ENCODE measurements at regions not wholly inside any gene's neighbourhood (a gene's known extent, or its start where the extent isn't known, plus 50 kb on each side); places are given as distances from the start of the nearest gene placed in this dataset.
"Not testable (repeated sequence)": the region's sequence is repeated elsewhere in the genome, so short reads cannot be mapped to it uniquely, and the experiment has no call there.

GRCh38 chr2:12910431-12910830, 193.7 kb downstream of the TRIB2 start:
- no peak overlapping the region for H3K4me3 ChIP-seq (ENCODE audit: low read depth, low read length)
- TF ChIP-seq, protein P1, sequence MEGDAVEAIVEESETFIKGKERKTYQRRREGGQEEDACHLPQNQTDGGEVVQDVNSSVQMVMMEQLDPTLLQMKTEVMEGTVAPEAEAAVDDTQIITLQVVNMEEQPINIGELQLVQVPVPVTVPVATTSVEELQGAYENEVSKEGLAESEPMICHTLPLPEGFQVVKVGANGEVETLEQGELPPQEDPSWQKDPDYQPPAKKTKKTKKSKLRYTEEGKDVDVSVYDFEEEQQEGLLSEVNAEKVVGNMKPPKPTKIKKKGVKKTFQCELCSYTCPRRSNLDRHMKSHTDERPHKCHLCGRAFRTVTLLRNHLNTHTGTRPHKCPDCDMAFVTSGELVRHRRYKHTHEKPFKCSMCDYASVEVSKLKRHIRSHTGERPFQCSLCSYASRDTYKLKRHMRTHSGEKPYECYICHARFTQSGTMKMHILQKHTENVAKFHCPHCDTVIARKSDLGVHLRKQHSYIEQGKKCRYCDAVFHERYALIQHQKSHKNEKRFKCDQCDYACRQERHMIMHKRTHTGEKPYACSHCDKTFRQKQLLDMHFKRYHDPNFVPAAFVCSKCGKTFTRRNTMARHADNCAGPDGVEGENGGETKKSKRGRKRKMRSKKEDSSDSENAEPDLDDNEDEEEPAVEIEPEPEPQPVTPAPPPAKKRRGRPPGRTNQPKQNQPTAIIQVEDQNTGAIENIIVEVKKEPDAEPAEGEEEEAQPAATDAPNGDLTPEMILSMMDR (IDR thresholded peaks at IDR 0.05; ENCODE audit: low read depth, low read length, missing control alignments), result no peak
- in situ Hi-C loops (cut with HindIII; ENCODE audit: low sequenced_read_pairs), result no loop called here
- DNase-seq (ENCODE audit: low read depth), result peak; percentile 43

DNA sequence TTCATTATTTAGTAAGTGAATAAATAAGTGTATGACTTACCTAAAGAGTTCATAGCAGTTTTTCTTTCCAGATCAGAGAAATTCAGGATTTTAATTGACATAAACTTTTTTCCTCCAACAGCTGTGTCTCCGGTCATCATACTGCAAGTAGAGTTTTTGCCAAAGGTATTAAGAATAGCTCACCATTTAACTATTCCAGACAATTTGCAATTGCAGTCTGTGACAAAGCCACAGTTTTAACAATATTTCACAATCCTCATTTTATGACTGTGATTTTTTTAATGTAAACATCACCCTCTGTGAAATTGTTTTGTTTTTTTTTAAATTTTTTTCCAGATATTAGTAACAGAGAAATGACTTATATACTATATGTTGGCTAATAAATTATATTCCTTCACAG, 199.1 kb downstream of the TRIB2 start:
- TF ChIP-seq, protein P1 (IDR thresholded peaks at IDR 0.05; ENCODE audit: low read depth, low read length, missing control alignments), result no peak

DNA sequence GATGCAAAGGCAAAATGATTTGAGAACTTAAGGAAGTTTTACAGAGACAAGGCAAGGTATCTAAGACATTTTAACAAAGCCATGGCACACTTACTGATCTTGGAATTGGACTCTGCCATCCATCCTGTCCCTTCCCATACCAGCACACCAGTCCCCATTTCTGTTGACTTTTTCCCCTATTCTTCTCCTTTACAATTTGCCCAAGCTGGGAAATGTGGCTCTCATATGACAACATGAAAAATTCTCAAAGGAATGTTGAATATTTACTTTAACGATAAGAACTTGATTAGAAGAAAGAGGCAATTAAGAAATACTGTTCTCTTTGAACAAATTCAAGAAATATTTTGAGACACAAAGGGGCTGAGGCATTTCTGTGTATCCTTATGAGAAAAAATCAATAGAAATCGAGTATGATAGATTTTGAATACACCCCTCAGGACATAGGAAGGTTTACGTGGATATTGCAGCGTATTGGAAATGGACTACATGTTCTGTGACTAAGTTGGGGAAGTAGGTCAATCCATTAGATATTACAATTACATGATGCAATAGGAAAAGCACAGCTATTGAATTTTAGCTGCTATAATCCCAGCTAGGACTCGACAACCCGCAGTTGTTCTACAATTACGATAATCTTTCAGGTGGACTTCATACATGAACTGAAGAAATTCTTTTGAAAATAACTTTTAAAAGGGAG, 201.6 kb downstream of the TRIB2 start:
- in situ Hi-C loops (cut with HindIII; ENCODE audit: low sequenced_read_pairs), result no loop called here
- DNase-seq (ENCODE audit: low read depth), result no peak
- no peak overlapping the region for H3K4me3 ChIP-seq (ENCODE audit: low read depth, low read length)
- TF ChIP-seq, protein P1 (IDR thresholded peaks at IDR 0.05; ENCODE audit: low read depth, low read length, missing control alignments), result no peak

More for the DNA sequence above, 199.1 kb downstream of the TRIB2 start:
- DNase-seq (ENCODE audit: low read depth), result no peak
- in situ Hi-C loops (cut with HindIII; ENCODE audit: low sequenced_read_pairs), result no loop called here
- no peak overlapping the region for H3K4me3 ChIP-seq (ENCODE audit: low read depth, low read length)

GRCh38 chr2:12918835-12919445, 202.2 kb downstream of the TRIB2 start:
- in situ Hi-C loops (cut with HindIII; ENCODE audit: low sequenced_read_pairs), result no loop called here
- H3K4me3 ChIP-seq (ENCODE audit: low read depth, low read length), result no peak overlapping the region
- TF ChIP-seq, protein P1 (IDR thresholded peaks at IDR 0.05; ENCODE audit: low read depth, low read length, missing control alignments), result no peak
- peak; percentile 78 for DNase-seq (ENCODE audit: low read depth)

DNA sequence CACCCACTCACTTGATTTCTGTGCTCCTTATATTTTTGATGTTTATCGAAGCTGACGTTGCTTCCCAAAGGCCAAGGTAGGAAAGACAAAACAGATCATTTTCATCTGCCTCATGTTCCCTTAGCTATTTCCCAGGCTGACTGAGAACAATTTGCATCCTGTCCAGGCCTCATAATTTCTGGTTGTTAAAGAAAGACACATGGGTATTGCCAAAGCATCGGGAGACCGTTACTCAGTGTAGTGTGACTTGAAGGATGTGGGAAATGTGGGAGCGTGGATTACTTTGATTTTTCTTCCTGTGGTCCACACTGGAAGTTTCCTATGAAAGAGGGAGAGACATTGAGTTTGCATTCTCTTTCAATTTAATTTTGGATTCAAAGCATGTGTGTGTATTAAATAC, 204.6 kb downstream of the TRIB2 start:
- DNase-seq (ENCODE audit: low read depth), result no peak
- in situ Hi-C loops (cut with HindIII; ENCODE audit: low sequenced_read_pairs), result loop anchor here (5.0 kb wide), 1 partner anchor 64 kb away; no protein-coding TSS in a partner anchor
- TF ChIP-seq, protein P1 (IDR thresholded peaks at IDR 0.05; ENCODE audit: low read depth, low read length, missing control alignments), result no peak
- H3K4me3 ChIP-seq (ENCODE audit: low read depth, low read length), result no peak overlapping the region

GRCh38 chr2:12923907-12924610, 207.3 kb downstream of the TRIB2 start:
- in situ Hi-C loops (cut with HindIII; ENCODE audit: low sequenced_read_pairs), result loop anchor here (5.0 kb wide), 1 partner anchor 67 kb away; no protein-coding TSS in a partner anchor
- DNase-seq (ENCODE audit: low read depth), result peak; percentile 62
- TF ChIP-seq, protein P1 (IDR thresholded peaks at IDR 0.05; ENCODE audit: low read depth, low read length, missing control alignments), result no peak
- no peak overlapping the region for H3K4me3 ChIP-seq (ENCODE audit: low read depth, low read length)

DNA sequence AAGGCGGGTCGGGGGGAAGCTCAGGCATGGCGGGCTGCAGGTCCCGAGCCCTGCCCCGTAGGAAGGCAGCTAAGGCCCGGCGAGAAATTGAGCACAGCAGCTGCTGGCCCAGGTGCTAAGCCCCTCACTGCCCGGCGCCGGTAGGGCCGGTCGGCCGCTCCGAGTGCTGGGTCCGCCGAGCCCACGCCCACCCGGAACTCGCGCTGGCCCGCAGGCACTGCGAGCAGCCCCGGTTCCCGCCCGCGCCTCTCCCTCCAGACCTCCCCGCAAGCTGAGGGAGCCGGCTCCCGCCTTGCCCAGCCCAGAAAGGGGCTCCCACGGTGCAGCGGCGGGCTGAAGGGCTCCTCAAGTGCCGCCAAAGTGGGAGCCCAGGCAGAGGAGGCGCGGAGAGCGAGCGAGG, 209.9 kb downstream of the TRIB2 start:
- DNase-seq (ENCODE audit: low read depth); H3K4me3 ChIP-seq (ENCODE audit: low read depth, low read length): not testable (repeated sequence)
- in situ Hi-C loops (cut with HindIII; ENCODE audit: low sequenced_read_pairs), result loop anchor here (5.0 kb wide), 1 partner anchor 204 kb away; no protein-coding TSS in a partner anchor

Measured in astrocyte of the cerebellum (primary cell).